ENCODE measurements at regions not wholly inside any gene's neighbourhood (a gene's known extent, or its start where the extent isn't known, plus 50 kb on each side); places are given as distances from the start of the nearest gene placed in this dataset.

GRCh38 chrX:3550871-3551270 lies 162.6 kb downstream of the PRKX start:
- TF ChIP-seq CTCF (IDR thresholded peaks at IDR 0.05; ENCODE audit: insufficient read depth, missing control alignments) = no peak
- FAIRE-seq (no peak), DNase-seq (ENCODE audit: insufficient read length, low spot score) (no peak)

- no peak for TF ChIP-seq CTCF (IDR thresholded peaks at IDR 0.05; ENCODE audit: insufficient read depth, missing control alignments)
- no peak for FAIRE-seq
- no peak for DNase-seq (ENCODE audit: insufficient read length, low spot score)
Observed at GRCh38 chrX:3550160-3550751, 163.2 kb downstream of the PRKX start.

GRCh38 chrX:3549411-3549911 lies 164.0 kb downstream of the PRKX start:
- DNase-seq (ENCODE audit: insufficient read length, low spot score) (no peak), FAIRE-seq (no peak)
- no peak for TF ChIP-seq CTCF (IDR thresholded peaks at IDR 0.05; ENCODE audit: insufficient read depth, missing control alignments)

- DNase-seq (ENCODE audit: insufficient read length, low spot score) (no peak), FAIRE-seq (peak; percentile 91)
Observed at GRCh38 chrX:3548765-3549391, 164.6 kb downstream of the PRKX start.

GRCh38 chrX:3545901-3546300 lies 167.5 kb downstream of the PRKX start:
- TF ChIP-seq CTCF (IDR thresholded peaks at IDR 0.05; ENCODE audit: insufficient read depth, missing control alignments) = no peak
- FAIRE-seq (no peak), DNase-seq (ENCODE audit: insufficient read length, low spot score) (no peak)

More at GRCh38 chrX:3548765-3549391, 164.6 kb downstream of the PRKX start:
- peak; percentile 41 for TF ChIP-seq CTCF (IDR thresholded peaks at IDR 0.05; ENCODE audit: insufficient read depth, missing control alignments)

GRCh38 chrX:3541336-3541735 lies 172.1 kb downstream of the PRKX start:
- FAIRE-seq = no peak
- no peak for TF ChIP-seq CTCF (IDR thresholded peaks at IDR 0.05; ENCODE audit: insufficient read depth, missing control alignments)
- DNase-seq (ENCODE audit: insufficient read length, low spot score) = no peak

GRCh38 chrX:3540105-3540504 lies 173.3 kb downstream of the PRKX start:
- TF ChIP-seq CTCF (IDR thresholded peaks at IDR 0.05; ENCODE audit: insufficient read depth, missing control alignments) = no peak
- no peak for DNase-seq (ENCODE audit: insufficient read length, low spot score)
- no peak for FAIRE-seq
